ENCODE measurements at regions not wholly inside any gene's neighbourhood (a gene's known extent, or its start where the extent isn't known, plus 50 kb on each side); places are given as distances from the start of the nearest gene placed in this dataset.
"Not testable (repeated sequence)": the region's sequence is repeated elsewhere in the genome, so short reads cannot be mapped to it uniquely, and the experiment has no call there.

DNA sequence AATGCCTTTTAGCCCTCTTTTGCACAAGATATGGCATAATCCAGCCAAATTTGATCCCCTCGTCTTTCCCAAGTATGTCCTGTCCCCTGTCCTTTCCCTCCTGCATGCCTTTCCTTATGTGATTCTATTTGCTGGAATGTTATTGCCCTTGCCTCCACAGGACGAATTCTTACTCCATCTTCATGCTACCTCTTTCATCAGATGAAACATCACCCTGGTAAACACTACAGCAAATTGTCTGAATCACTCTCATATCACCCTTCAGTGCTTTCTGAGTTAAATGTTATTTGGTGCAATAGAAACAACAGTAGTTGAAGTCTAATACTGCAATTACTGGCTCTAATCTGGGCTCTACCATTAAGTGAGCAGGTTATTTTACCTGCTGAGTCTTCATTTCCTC is 52.2 kb upstream of the FAT1 start:
- no peak for DNase-seq

DNA sequence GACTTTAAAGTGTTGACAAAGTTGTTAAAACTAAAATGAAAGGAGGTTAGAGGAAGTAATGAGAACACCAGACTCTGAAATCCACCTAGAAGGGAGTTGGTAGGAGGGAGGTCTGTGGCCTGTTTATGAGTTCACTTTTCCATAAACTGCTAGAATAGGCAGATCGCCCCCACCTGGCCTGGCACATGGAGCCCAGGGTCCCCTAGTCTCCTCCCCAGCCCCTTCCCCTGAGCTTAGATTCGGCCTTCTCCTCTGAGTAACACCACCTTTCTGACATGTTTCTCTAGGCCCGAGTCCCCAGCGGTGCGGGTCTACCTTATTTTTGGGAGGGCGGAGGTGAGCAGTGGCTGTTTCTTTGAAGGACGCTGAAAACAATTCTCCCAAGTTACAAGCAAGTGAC is 54.5 kb upstream of the FAT1 start:
- DNase-seq = no peak

- no peak for DNase-seq
These were observed 56.8 kb upstream of the FAT1 start for GRCh38 chr4:186780291-186781031.

- DNase-seq = no peak
These were observed 57.6 kb upstream of the FAT1 start for GRCh38 chr4:186781032-186781917.

DNA sequence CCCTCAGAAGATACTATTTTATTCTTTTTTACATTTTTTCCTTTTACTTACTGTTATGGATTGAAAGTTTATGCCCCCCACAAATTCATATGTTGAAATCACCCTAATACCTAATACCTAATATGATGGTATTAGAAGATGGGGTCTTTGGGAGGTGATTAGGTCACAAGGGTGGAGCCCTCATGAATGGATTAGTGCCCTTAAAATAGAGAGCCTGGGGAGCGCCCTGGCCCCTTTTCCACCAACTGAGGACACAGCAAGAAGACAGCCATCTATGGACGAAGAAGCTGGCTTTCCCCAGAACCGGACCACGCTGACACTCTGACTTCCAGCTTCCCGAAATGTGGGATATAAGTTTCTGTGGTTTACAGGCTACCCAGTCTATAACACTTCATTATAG is 58.6 kb upstream of the FAT1 start:
- DNase-seq = no peak

DNA sequence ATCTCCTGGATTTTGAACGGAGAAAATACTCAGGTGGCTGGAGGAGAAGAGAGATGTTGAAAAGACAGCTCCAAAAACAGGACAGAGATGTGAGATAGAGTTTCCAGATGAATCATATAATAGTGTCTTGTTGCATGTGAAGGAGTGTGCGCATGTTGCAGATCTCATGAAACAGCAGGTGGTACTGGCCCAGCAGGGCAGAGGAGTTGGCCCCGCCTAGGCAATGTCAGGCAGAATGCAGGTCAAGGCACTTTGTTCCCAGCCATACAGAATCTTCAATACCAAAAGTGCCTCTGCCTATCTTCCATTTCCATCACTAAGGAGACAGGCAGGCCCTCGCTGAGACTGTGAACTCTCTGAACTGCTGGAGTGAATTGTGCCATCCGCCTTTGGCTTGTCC is 63.9 kb upstream of the FAT1 start:
- DNase-seq = no peak

DNA sequence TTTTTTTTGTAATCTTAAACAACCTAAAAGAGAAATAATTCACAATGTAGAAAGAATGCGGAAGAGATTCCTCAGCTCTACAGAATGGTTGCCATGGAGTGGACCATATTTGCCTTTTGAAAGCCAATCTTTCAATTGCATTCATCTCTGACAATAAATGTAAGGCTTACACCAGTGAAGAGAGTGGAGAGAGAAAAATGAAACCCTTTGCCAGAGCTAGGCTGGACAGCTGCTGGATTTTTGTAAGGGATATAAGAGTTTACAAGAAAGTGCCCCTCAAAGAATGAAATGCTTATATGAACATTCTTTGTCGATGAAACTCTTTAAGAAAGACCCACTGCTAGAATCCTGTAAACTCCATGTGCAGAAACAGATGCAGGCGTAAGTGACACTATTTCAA is 66.0 kb upstream of the FAT1 start:
- no peak for DNase-seq

DNA sequence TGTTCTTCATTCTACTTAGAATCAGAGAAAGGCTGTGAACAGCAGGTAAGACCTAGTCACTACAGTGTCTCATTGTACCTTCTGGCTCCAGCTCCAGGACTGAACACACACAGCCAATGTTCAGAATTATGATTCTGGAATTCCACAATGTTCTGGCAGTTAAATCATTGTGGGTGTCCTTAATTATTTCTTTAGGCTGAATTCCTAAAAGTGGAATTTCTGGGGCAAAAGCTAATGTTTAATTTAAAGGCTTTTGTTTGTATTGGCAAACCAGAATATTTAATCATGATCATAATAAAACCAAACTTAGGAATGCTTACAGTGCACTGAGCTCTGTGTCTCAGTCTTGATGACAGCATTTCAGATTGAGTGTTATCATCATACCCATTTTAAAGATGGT is 67.0 kb upstream of the FAT1 start:
- no peak for DNase-seq

DNA sequence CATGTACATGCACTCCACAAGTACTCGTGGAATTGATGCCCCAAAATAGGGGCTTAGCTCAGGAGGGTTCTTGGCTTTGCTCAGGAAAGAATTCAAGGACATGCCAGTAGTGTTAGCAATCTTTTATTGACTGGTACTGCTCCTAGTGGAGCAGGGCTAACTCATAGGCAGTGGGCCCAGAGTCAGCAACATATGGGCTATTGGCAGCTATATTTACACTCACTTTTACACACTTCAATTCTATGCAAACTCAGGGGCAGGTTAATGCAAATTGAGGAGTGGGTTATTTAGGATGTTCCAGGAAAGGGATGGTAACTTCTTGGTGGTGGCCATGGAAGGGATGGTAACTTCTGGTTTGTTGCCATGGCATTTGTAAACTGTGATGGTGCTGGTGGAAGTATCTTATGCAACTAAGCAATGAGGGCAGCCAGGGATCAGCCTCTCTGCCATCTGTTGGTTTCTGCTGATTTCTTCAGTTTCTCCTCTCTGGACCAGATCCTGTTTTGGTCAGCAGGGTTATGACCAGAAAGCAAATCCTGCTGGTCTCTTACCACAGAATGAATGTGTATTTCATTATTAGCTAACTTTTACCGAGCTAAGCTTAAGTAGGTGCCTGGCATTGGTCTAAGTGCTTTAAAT is 69.2 kb upstream of the FAT1 start:
- no peak for DNase-seq

- DNase-seq = no peak
These were observed 75.4 kb upstream of the FAT1 start for GRCh38 chr4:186798951-186799659.

- DNase-seq = no peak
These were observed 81.6 kb upstream of the FAT1 start for GRCh38 chr4:186805020-186805820.

- DNase-seq = not testable (repeated sequence)
These were observed 82.3 kb upstream of the FAT1 start for GRCh38 chr4:186805917-186806316.

DNA sequence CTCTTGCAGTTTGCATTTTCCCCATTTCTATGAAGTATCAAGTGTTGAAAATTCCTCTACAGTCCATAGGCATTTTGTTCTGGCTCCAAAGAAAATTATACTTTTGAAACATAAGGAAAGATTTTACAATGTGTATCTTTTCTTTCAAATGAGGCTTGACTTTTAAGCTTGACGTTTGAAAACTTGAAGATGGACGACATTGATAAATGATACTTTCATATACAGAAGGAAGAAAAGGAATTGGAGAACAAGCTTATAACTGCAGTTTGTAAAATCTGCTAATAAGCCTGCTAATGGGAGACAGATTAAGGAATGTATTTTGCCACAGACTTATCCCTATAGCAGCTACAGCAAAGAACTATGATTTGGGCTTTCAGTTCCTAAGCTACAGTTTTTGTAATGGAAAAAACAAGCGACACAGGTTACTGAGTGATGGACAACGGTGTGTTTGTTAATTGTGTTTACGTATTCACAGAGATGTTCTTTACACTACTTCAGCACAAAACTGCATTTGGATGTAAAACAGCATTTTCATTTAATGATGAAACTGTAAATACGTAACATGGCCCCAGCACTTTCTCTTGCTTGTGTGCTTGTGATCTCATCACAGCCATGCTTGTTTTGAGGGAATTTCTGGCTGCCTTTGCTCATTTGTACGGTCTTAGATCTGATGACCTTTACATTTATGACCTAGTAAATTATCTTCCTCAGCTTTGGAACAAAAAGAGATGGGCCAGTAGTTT is 83.2 kb upstream of the FAT1 start:
- no peak for DNase-seq

DNA sequence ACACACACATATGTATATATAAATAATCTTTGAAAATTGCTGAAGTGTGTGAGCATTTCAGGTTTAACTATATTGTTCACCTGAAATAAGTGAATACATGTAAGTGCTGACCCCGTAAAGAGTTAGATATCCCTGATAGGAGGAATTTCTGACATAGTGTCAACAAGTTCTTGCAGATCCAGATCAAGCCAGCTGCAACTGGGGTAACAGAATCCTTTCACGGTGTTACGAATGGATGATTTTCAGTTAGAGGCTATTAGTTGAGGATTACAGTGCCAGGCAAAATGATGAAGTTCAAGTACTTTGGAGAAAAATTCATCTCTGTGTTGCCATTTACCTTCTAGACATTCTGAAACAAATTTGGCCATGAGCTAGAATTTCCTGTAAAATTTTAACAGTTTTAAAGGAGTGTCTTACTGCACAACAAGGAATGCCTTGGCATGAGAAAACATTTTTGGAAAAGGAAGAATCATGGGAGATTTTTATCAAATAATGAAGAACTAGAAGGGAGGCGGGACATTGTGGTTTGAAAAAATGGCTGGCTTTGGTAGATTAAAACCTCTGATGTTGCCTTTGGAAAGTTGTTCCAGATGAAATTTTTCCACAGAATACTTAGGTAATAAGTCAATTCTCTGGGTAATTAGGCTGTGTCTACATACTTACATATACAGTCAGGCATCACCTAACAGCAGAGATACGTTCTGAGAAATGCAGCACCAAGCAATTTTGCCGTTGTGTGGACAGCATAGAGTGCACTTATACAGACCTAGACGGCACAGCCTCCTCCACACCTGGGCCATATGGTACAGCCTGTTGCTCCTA is 84.4 kb upstream of the FAT1 start:
- DNase-seq = no peak

DNA sequence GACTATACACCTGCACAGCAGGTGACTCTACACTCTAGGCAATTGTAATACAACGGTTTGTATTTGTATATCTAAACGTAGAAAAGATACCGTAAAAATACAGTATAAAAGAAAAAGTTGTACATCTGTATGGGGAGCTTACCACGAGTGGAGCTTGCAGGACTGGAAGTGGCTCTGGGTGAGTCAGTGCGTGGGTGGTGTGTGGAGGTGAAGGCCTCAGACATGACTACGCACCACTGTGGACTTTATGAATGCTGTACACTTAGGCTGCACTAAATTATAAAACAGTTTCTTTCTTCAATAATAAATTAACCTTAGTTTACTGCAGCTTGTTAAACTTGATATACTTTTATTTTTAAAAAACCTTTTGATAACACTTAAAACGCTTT is 85.0 kb upstream of the FAT1 start:
- DNase-seq = no peak

DNA sequence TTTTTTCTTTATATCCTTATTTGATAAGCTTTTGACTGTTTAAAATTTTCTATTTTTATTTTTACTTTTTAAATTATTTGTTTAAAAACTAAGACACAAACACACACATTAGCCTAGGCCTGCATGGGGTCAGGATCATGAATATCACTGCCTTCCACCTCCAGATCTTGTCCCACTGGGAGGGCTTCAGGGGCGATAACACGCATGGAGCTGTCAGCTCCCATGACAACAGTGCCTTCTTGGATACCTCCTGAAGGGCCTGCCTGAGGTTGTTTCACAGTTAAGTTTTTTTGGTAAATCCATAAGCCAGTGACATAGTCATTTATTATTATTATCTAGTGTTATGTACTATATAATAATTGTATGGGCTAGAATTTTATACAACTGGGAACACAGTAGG is 85.4 kb upstream of the FAT1 start:
- no peak for DNase-seq

- no peak for DNase-seq
These were observed 87.0 kb upstream of the FAT1 start for GRCh38 chr4:186810613-186811150.

DNA sequence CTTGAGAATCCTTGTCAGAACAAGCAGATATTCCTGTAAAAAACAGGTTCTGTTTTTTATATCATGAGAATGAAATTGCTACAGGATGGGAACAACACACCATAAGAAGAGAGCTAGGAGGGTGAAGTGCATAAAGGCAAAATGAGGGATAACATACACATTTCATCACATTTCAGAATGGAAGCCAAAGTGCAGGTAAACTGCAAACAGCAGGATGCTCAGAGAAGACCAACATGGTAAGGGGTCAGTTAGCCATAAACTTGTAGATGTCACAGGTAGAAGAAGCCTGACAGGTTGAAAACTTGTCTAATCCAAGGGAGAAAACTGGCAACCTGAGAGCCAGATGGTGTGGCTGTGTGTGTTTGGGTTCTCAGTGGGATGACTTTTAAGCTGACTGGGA is 88.9 kb upstream of the FAT1 start:
- DNase-seq = no peak

Measured in anterior cingulate cortex (tissue), 58 donors.